GM19238 (cell line): ENCODE measurements at regions not wholly inside any gene's neighbourhood (a gene's known extent, or its start where the extent isn't known, plus 50 kb on each side); places are given as distances from the start of the nearest gene placed in this dataset.
A peak's percentile ranks its signal among the peaks of the same experiment; 100 is the strongest.

Source experiments
- DNase-seq: peaks from one replicate; pipeline ENCODE4 v3.0.0; 2011; ENCODE audit warnings: low spot score; ENCODE audit not compliant: insufficient read length

- DNase-seq, result no peak
Measured at GRCh38 chr3:13266005-13266404, 154.1 kb downstream of the NUP210 start.

- no peak for DNase-seq
Measured at GRCh38 chr3:13265507-13265906, 154.6 kb downstream of the NUP210 start.

GRCh38 chr3:13265016-13265415 is 155.1 kb downstream of the NUP210 start:
- DNase-seq, result no peak

GRCh38 chr3:13264468-13264795 is 155.7 kb downstream of the NUP210 start:
- no peak for DNase-seq

GRCh38 chr3:13263770-13264467 is 156.2 kb downstream of the NUP210 start:
- no peak for DNase-seq

GRCh38 chr3:13262493-13263211 is 157.5 kb downstream of the NUP210 start:
- DNase-seq, result peak; percentile 40

GRCh38 chr3:13261892-13262291 is 158.2 kb downstream of the NUP210 start:
- no peak for DNase-seq

GRCh38 chr3:13261104-13261830 is 158.9 kb downstream of the NUP210 start:
- no peak for DNase-seq

- DNase-seq, result no peak
Measured at GRCh38 chr3:13260259-13261103, 159.6 kb downstream of the NUP210 start.

GRCh38 chr3:13259831-13260230 is 160.3 kb downstream of the NUP210 start:
- DNase-seq, result no peak

GRCh38 chr3:13258986-13259514 is 161.1 kb downstream of the NUP210 start:
- DNase-seq, result no peak

- DNase-seq, result no peak
Measured at GRCh38 chr3:13258280-13258679, 161.8 kb downstream of the NUP210 start.

- no peak for DNase-seq
Measured at GRCh38 chr3:13257666-13258065, 162.5 kb downstream of the NUP210 start.

GRCh38 chr3:13256845-13257244 is 163.3 kb downstream of the NUP210 start:
- no peak for DNase-seq

GRCh38 chr3:13254028-13254951 is 165.8 kb downstream of the NUP210 start:
- no peak for DNase-seq

- DNase-seq, result no peak
Measured at GRCh38 chr3:13253208-13253937, 166.7 kb downstream of the NUP210 start.

GRCh38 chr3:13252207-13252606 is 167.9 kb downstream of the NUP210 start:
- DNase-seq, result no peak

GRCh38 chr3:13251166-13251903 is 168.8 kb downstream of the NUP210 start:
- no peak for DNase-seq
